ENCODE measurements at regions not wholly inside any gene's neighbourhood (a gene's known extent, or its start where the extent isn't known, plus 50 kb on each side); places are given as distances from the start of the nearest gene placed in this dataset.

DNA sequence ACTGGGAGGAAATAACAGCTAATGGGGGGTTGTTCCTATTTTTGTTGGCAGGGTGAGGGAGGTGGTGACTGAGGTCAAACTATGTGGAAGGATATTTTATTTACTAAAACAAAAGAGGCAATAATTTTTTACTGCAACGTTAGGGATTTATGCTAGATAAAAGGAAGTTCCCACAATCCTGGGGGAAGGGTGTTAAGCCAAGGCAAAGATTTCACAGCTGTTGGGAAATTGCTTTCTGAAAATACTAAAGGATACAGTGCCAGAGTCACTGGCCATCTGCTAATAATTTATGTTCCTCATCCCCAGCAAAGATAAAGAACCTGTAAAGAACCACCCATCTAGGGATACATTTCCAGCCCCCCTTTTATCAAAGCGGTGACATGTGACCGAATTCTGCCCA is 756.0 kb upstream of the RBFOX1 start:
- no peak for DNase-seq (ENCODE audit: low read depth in 2 of 2)

DNA sequence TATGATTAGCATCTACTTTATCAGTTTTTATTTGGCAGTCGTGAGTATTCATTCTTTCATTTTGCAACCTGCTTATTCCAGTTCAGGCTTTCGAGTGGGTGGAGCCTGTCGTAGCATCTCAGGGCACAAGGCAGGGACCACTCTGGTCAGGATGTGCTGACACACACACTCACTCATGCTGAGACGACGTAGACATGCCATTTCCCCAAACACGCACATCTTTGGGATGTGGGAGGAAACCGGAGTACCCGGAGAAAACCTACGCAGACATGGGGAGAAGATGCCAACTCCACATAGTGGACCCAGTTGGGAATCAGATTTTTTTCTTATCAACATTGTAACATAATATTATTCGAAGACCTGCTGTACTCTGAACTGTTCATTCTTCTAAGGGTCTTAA is 756.5 kb upstream of the RBFOX1 start:
- DNase-seq (ENCODE audit: low read depth in 2 of 2) = no peak

DNA sequence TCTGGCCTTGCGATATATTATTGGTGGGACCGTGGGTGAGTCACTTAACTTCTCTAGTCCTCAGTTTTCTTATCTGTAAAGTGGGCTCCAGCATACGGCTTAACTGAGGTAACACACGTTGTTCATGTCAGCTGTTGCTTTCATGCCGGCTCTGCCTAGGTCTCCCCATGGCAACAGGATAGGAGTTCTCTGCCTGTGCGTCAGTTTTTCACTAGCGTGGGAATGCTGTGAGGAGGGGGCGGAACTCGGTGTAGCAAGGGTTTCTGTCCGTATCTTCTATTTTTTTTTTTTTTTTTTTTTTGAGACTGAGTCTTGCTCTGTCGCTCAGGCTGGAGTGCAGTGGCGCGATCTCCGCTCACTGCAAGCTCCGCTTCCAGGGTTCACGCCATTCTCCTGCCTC is 758.5 kb upstream of the RBFOX1 start:
- DNase-seq (ENCODE audit: low read depth in 2 of 2) = no peak

DNA sequence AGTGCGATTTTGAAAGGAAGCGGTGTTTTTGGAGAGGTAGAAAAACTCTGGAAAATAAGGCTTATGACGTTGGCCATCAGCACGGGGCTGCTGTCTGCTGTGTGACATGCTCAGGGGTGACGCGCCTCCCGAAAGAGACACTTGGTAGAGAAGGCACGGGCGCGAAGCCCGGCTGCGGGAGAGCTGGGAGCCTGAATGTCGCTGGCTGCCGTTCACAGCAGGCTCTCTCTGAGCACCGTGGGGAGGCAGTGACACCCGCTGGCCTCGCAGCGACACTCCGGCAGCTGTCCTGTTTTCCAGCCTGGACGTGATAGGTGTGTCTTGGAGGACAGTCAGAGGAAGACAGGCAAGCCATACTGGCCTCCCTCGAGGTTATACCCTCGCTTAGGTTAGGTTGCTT is 759.1 kb upstream of the RBFOX1 start:
- no peak for DNase-seq (ENCODE audit: low read depth in 2 of 2)

DNA sequence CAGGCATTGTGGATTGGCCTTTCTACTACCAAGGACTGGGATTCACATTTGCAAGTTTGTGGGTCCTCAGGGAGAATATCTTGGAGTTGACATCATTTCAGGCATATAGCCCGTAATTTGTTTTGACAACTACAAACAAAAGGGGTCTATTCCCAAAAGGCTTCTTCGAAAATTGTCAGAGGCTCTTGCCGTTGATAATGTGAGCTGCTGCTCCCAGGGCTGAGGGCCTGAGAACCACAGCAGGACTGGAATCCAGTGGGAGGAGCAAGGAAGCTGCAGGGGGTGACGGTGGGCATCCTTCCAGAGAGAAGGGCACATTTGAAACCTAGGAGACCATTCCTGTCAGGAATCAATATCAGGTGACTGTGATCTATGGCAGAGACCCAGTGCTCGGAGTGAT is 761.6 kb upstream of the RBFOX1 start:
- DNase-seq (ENCODE audit: low read depth in 2 of 2) = no peak

DNA sequence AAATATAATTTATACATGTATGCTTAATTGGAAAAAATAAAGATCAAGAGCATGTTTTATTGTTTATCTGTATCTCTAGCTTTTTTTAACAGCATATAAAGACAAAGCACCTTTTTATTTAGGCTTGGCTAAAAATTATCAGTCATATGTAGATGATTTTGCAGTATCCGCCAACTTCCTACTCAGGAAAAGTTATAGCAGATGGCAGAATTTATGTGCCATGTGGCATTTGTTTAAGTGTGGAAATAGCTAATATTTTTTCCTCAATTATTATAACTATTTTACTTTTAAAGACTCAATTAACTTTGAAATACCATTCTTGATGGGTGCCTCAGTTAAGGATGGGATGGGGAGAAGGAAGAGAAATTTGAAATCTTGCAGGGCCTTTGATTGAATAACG is 762.1 kb upstream of the RBFOX1 start:
- DNase-seq (ENCODE audit: low read depth in 2 of 2) = no peak

DNA sequence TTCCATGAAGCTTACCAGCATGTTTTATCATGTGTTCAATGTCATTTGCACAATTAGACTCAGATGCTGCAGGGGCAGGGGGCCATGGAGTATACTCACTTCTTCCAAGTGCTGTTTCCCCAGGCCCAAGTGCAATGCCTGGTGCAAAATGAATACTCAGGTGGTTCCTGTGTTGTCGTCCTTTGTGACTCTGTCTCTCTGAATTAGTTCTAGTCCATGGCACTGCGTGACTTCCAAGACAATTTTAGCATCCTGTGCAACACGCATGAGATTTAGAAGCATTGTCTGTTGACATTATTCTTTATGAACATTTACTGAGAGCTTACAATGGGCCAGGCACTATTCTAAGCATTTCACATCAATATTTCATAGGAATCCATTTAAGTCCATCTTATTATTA is 769.7 kb upstream of the RBFOX1 start:
- DNase-seq (ENCODE audit: low read depth in 2 of 2) = no peak

DNA sequence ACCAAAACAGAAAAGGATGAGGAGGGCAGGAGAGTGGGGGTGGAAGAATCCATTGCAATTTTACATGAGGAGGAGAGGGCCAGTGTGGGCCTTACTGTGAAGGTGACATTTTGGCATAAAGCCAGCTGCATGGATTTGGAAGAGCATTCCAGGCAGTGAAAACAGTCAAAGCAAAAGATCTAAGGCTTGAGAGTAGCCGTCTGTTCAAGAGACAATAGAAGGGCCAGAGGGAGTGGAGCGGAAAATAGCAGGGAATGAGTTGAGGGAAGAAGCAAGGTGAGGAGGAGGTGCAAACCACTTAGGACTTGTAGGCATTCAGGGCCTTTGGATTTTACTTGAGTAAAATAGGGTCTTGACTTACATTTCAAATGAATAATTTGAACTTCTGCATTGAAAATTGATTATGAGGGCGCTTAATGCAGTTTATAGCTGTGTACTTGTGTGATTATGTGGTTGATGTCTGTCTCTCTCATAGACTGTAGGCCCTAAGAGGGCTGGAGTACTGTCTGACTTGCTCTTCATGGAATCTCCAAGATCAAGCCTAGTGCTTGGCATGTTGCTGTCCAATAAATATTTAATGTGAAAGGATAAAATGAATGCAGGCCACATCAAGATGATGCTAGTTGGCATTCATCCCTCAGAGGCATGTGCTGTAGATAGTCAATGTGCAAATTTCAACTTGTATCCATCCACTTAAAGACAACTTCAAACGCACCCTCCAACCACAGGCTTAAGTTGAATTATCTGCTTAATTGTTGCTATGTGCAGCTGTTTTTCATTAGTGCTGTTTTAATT is 772.1 kb upstream of the RBFOX1 start:
- no peak for DNase-seq (ENCODE audit: low read depth in 2 of 2)

DNA sequence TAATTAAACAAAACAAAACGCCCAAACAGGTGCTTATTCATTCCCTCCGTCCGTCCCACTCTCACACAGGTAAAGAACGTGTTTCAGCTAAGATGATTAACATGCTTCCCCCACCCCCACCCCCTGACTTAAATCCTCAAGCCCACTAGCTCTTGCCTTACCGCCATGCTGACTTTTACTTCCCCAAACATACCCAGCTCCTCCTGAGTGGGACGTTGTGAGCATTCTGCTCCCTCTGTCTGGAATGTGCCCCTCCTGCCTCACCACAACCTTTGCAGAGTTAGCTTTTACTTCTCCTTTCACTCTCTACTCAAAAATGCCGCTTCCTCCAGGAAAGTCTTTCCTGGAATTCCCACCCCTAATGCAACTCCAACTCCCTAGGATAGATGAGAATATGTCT is 774.0 kb upstream of the RBFOX1 start:
- DNase-seq (ENCODE audit: low read depth in 2 of 2) = no peak

DNA sequence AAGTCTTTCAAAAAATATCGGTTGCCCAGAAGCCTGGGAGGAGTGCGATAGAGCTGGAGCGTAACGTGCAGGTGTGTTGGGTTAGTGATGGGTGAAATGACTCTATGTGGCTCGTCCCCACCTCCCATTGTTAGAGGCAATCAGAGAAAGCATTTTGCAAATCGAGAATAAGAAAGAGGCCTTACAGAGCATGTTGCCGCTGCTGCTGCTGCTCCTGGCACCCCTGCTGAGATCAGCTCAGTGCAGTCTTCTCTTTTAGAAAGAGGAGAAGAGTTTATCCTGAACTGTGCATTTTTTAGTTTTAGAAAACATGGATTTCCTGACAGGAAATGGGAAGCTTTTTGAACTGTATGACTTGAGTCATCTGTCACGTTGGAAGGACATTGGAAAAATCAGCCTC is 774.5 kb upstream of the RBFOX1 start:
- DNase-seq (ENCODE audit: low read depth in 2 of 2) = no peak

DNA sequence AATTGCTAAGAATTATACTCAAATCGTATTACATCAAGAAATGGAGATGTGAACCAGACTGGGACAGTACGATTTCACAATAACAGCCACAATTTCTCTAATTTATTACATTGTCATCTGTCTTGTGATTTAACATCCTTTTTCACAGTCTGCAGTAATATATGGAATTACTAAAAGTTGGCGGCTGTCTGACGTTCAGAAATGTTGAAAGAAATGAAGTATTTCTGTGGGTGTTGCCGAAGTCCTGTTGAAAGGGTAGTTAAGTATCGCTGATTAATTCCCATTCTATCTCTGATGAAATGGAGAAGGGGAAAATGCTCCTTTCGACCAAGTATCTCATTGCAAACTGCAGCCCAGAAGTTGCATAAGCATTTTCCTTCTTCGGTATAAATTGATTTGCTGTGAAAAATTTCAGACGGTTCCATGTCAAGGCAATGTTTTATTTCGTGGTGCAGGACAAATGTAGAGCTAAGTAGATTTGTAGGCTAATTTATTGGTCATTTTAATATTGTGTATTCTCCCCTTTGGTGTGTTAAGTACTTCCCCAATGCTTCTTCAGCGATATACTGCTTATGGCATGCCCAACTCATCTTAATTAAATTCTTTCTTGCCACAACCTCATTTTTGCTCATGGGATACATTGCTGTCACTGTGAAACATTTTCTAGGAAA is 775.2 kb upstream of the RBFOX1 start:
- no peak for DNase-seq (ENCODE audit: low read depth in 2 of 2)

DNA sequence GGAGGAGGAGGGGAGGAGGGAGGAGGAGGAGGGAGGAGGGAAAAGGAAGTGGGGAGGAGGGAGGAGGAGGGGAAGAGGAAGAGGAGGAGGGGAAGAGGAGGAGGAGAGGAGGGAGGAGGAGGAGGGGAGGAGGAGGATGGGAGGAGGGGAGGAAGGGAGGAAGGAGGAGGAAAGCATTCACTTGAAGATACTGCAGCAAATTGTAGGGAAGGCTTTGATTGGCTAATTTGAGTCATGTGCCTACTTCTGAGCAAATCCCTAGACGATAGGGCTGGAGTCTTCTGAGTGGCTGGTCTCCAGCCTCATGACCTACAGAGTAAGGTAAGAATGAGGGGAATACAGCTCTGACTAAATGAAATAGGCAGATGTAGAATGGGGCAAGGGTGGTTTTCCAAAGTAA is 783.2 kb upstream of the RBFOX1 start:
- no peak for DNase-seq (ENCODE audit: low read depth in 2 of 2)

DNA sequence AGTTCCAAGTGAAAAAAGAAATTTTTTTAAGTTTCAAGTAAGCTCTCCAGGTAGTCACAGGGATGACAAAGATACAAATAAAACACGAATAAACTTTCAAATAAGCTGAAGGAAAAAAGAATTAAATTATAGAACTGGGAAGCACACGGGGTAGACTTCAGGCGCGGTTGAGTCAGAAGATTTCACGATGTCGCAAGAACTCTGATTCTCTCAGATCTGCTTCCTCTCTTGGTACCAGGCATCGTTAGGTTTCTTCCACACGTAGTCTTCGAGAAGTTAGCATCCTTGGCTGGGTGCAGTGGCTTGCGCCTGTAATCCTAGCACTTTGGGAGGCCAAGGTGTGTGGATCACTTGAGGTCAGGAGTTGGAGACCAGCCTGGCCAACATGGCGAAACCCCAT is 784.1 kb upstream of the RBFOX1 start:
- no peak for DNase-seq (ENCODE audit: low read depth in 2 of 2)

DNA sequence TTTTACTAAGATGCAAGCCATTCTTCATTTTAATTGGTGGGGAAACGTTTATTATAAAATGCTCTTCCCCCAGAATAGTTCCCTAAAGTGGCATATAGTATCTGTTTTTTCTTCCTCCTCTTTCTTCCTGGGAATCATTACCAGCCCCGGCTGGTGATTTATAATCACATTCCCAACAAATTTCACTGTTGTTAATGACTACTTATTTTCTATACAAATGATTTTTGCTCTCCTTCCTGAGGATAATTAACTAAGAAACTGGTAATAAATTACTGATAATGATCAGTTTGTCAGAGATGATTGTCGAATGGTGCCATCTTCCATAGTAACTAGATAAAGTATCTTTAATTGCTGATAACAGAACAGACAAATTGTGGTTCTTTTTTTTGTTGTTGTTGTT is 785.5 kb upstream of the RBFOX1 start:
- no peak for DNase-seq (ENCODE audit: low read depth in 2 of 2)

DNA sequence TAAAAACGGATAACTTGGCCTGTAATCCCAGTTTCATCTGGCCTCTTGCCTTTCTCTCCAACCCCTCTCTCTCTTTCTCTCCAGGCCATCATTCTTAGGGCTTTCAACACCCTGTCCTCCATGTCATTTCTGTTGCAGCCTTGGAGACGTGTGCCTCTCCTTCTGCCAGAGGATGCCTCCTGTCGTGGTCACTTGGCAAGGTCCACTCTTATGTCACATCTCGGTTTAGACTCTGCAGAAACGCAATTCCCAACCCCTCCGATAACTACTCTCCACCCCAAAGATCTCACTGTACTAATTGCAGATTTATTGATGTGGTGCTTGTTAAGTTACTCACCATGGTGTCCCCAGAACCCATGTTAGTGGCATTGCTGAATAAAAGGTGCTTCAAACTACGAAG is 787.3 kb upstream of the RBFOX1 start:
- DNase-seq (ENCODE audit: low read depth in 2 of 2) = no peak

DNA sequence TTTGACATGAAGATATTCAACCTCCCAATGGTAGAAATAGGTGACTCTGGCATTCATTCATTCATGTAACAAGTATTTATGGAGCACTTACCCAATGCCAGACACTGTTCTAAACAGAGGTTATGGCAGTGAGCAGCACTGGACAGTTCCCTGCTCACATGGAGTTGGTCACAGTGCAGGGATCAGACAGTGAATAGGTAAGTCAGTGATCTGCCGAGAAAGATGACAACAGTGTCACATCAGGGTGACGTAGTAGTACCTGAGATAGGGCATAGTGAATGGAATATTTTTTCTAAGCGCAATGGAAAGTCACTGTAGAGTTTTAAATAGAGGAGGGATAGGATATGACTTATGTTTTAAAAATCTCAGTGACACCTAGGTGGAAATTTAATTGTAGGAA is 791.4 kb upstream of the RBFOX1 start:
- DNase-seq (ENCODE audit: low read depth in 2 of 2) = no peak

DNA sequence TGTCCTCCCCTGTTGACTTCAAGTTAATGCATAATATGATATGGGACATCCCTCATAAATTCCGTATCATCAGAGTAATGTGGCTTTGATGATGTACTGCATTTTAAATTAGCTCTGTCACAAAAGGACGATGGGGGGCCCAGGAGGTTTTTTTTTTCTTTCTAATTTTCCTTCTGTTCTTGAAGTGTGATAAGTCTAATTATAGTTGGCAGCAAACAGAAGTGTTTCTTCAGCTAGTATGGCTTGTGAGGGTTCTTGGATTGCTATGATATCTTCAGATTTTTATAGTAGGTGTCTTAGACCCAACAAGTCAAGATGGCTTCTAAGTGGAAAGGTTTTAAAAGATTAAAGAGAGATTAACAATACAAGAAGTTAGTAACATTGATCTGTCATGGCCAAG is 796.2 kb upstream of the RBFOX1 start:
- DNase-seq (ENCODE audit: low read depth in 2 of 2) = no peak

DNA sequence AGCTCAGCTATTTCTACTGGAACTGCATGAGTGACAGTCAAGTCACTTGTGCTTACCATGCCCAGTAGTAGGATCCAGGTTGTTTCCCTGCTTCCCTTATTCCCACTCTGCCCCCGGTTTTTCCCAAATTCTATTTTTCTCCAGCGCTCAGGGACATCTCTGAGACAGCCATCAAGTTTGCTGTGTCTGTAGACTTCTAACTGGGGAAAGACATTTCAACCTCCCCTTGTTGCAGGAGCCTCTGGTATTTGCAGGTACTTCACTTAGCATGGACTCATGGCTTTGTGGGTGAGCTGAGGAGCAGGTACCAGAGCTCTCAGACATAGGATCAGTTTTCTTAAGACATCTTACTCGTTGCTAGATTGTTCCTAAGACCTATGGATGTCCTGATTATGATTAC is 801.6 kb upstream of the RBFOX1 start:
- no peak for DNase-seq (ENCODE audit: low read depth in 2 of 2)

DNA sequence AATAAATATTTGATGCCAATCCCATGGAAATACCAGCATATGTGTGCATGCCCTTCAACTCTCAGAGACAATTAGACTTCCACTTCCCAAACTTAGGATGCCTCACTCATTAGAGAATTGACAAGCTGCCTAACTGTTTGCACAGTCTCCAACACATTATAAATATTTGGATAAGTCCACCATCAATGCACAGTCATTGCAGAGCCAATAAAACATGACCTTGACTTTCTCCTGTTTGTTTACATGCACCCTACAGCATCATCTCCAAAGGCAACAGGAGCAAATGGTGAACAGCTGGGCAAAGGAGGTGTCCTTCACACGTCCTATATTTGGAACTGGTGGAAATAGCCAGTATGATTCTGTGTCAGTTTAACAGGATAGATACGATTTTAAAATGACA is 804.4 kb upstream of the RBFOX1 start:
- no peak for DNase-seq (ENCODE audit: low read depth in 2 of 2)

DNA sequence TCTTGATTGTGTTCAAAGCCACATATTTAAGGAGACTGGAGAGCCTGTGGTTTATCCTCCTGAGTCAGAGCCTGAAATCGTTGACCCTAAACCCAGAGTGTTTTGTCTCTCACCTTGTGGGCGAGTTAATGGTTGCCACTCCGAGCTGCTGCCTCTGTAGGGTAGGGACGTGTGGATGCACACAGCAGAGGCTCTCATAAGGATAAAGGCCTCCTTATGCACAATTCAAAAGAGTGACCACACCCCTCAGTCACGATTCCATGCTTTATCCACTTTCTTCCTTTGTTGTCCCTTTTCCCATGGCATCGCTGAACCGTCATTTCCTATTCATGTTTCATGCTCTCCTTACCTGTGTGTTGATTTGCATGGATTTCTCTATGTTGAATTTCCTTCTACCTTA is 805.0 kb upstream of the RBFOX1 start:
- DNase-seq (ENCODE audit: low read depth in 2 of 2) = no peak

DNA sequence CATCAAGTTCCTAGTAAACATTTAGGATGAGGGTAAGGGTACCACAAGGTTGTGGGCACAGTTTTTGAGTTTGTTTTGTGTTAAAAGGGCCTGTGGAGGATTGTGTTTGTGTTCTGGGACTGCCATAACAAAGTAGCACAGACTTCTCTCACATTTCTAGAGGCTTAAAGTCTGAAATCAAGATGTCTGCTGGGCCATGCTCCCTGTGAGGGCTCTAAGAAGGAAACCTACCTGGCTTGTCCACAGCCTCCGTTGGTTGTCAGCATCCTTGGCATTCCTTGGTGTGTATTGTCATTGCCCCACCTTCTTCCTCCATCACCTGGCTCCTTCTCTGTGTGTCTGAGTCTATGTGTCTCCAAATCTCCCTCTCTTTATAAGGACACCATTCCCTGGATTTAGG is 808.1 kb upstream of the RBFOX1 start:
- no peak for DNase-seq (ENCODE audit: low read depth in 2 of 2)

DNA sequence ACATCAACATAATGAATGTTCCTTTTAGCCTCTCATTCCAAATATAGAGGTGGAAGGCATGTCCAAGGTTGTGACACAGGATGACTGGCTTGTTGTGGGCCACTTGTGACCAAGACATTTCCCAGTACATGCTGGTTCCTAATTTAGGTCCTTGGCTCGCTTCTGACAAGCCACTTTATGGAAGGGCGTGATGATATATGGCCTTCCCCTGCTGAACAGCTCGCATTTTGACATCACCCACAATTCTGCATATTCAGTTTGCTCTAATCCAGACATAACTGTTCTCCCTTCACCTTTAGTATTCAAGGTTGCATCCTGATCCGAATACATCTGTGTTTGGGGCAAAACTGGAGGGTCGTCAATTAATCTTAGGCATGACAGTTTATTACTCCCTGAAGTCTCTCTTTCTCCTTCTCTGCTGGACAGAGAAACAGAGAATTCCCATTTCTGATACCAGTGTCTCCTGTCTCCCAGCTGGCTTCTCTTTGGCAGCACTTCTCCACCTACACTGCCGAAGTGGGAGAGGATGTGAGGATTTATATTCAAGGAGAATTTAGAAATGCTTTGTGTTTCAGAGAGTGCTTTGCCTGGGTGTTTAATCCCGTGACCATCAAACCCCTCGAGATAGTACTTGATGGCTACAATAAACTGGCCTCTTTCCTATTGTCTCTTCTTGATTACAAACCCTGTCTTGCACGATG is 815.5 kb upstream of the RBFOX1 start:
- DNase-seq (ENCODE audit: low read depth in 2 of 2) = no peak

DNA sequence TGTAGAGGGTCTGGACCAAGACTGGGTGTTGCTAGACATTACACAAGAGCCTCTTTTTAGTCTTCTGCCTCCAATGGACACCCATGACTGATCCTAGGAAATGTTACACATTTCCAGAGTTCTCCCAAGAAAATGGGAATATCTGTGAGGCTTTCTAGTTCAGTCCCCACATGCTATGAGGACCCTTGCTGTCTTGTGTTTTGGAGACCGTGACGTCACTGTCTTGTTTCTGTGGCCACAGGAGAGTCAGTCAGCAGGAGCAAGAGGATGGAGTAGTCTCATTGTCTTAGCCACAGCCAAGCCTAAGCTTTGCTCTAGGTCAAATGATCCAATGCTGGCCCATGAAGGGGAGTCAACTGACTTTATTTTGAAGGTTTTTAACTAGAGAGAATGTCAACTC is 820.1 kb upstream of the RBFOX1 start:
- DNase-seq (ENCODE audit: low read depth in 2 of 2) = no peak
